GM12891 (cell line): ENCODE measurements at regions not wholly inside any gene's neighbourhood (a gene's known extent, or its start where the extent isn't known, plus 50 kb on each side); places are given as distances from the start of the nearest gene placed in this dataset.

Experiments
- PAX5 ChIP-seq: IDR thresholded peaks from 2 replicates; pipeline ENCODE4 v1.6.1; 2011; ENCODE audit warnings: low read length, moderate library complexity, mild to moderate bottlenecking; ENCODE audit not compliant: insufficient read depth, severe bottlenecking
- POLR2A ChIP-seq: IDR thresholded peaks from 2 replicates; pipeline ENCODE4 v1.6.1; 2011; ENCODE audit warnings: low read depth, low read length, control low read depth
- POLR2AphosphoS5 ChIP-seq: IDR thresholded peaks from 2 replicates; pipeline ENCODE4 v1.6.1; 2011; ENCODE audit warnings: low read depth, low read length, control low read depth
- POU2F2 ChIP-seq: IDR thresholded peaks from 2 replicates; pipeline ENCODE4 v1.6.1; 2011; ENCODE audit warnings: low read depth, mild to moderate bottlenecking, control low read depth, low read length, moderate library complexity
- SPI1 ChIP-seq: IDR thresholded peaks from 2 replicates; pipeline ENCODE4 v1.6.1; 2011; ENCODE audit warnings: low read depth, low read length, control low read depth
- TAF1 ChIP-seq: IDR thresholded peaks from 2 replicates; pipeline ENCODE4 v1.6.1; 2011; ENCODE audit warnings: low read depth, low read length, control low read depth

GRCh38 chr2:215825707-215826106 is 187.6 kb downstream of the MREG start:
- TF ChIP-seq POLR2AphosphoS5 (no peak), POLR2A (no peak), TAF1 (no peak), SPI1 (no peak), POU2F2 (no peak), PAX5 (no peak)
